ENCODE measurements at regions not wholly inside any gene's neighbourhood (a gene's known extent, or its start where the extent isn't known, plus 50 kb on each side); places are given as distances from the start of the nearest gene placed in this dataset.

DNA sequence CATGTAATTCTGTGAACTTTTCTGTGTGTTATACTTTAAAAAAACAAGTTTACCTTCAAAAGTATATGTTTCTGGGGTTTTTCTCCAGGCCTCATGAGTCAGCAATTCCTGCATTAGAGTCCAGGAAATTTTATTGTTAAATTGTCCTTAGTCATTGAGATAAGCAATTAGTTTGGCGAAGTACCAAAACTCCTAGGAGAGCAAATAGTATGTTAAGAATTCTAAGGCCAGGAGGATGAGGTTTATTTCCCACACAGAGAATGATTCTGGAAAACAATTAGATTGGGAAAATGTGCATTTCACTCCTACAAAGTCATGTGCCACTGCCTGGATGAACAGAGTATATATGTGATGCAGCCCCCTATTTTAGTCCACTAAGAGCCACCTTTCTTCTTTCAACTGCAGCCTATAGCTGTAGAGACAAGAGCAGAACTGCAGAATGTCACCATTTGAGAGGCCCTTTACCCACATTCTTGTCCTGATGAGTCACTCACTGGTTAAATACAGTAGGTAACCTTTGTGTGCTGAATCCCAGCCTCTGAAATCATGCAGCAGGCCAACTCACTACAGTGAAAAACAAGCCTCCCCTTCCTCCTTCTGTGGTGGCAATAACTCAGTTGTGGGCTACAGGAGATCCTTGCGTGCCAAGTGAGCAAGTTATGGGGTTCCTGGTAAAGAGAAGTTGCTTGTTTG lies 452.8 kb upstream of the THBS1 start:
- no peaks in the 10 kb centered on the region for H3K36me3 ChIP-seq
- TF ChIP-seq, protein P1, sequence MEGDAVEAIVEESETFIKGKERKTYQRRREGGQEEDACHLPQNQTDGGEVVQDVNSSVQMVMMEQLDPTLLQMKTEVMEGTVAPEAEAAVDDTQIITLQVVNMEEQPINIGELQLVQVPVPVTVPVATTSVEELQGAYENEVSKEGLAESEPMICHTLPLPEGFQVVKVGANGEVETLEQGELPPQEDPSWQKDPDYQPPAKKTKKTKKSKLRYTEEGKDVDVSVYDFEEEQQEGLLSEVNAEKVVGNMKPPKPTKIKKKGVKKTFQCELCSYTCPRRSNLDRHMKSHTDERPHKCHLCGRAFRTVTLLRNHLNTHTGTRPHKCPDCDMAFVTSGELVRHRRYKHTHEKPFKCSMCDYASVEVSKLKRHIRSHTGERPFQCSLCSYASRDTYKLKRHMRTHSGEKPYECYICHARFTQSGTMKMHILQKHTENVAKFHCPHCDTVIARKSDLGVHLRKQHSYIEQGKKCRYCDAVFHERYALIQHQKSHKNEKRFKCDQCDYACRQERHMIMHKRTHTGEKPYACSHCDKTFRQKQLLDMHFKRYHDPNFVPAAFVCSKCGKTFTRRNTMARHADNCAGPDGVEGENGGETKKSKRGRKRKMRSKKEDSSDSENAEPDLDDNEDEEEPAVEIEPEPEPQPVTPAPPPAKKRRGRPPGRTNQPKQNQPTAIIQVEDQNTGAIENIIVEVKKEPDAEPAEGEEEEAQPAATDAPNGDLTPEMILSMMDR (IDR thresholded peaks at IDR 0.05), result no peak
- no peak for DNase-seq (ENCODE audit: low spot score)
- H3K4me1 ChIP-seq (ENCODE audit: control insufficient read depth in 1 of 2, low read depth in 2 of 2), result peaks cover 3 to 19% of the 10 kb centered on the region in 2 donors
- no peak overlapping the region for H3K27ac ChIP-seq
- H3K9me3 ChIP-seq, result no peaks in the 10 kb centered on the region
- ATAC-seq (ENCODE audit: insufficient number of reproducible peaks, low FRiP score, low read depth), result no peak
- H3K4me3 ChIP-seq, result no peak overlapping the region
- H3K27me3 ChIP-seq (replicated peaks; ENCODE audit: insufficient read depth), result no peaks in the 10 kb centered on the region

DNA sequence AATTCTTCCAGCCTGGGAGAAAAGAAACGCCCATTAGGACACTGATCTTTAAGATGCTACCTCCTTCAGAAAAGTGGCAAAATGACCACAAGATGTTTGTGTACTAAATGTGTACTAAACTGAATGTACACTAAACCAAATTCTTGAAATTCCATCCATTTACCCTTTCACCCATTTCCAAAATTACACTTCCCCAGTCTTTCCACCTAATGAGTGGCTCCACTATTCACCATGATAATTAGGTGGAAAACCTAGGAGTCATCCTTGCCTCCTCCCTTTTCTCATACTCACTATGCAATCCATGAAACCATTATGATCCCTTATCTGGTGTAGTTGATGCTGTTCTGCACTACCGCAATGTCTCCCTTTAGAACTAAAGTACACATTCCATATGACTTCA lies 452.1 kb upstream of the THBS1 start:
- H3K27ac ChIP-seq, result no peak overlapping the region
- no peaks in the 10 kb centered on the region for H3K27me3 ChIP-seq (replicated peaks; ENCODE audit: insufficient read depth)
- peaks cover 3 to 19% of the 10 kb centered on the region in 2 donors for H3K4me1 ChIP-seq (ENCODE audit: control insufficient read depth in 1 of 2, low read depth in 2 of 2)
- H3K9me3 ChIP-seq, result no peaks in the 10 kb centered on the region
- no peak overlapping the region for H3K4me3 ChIP-seq
- TF ChIP-seq, protein P1 (IDR thresholded peaks at IDR 0.05), result no peak
- no peak for ATAC-seq (ENCODE audit: insufficient number of reproducible peaks, low FRiP score, low read depth)
- no peak for DNase-seq (ENCODE audit: low spot score)
- no peaks in the 10 kb centered on the region for H3K36me3 ChIP-seq

GRCh38 chr15:39130556-39131379 lies 450.1 kb upstream of the THBS1 start:
- TF ChIP-seq, protein P1 (IDR thresholded peaks at IDR 0.05), result no peak
- Histone ChIP-seq H3K27ac (no peak overlapping the region), H3K36me3 (no peaks in the 10 kb centered on the region), H3K9me3 (no peaks in the 10 kb centered on the region), H3K4me3 (no peak overlapping the region), H3K27me3 (replicated peaks; ENCODE audit: insufficient read depth) (no peaks in the 10 kb centered on the region), H3K4me1 (ENCODE audit: control insufficient read depth in 1 of 2, low read depth in 2 of 2) (peaks cover 3 to 19% of the 10 kb centered on the region in 2 donors)
- DNase-seq (ENCODE audit: low spot score), result no peak
- no peak for ATAC-seq (ENCODE audit: insufficient number of reproducible peaks, low FRiP score, low read depth)

- TF ChIP-seq, protein P1 (IDR thresholded peaks at IDR 0.05), result no peak
- no peak overlapping the region for H3K4me3 ChIP-seq
- ATAC-seq (ENCODE audit: insufficient number of reproducible peaks, low FRiP score, low read depth) (no peak), DNase-seq (ENCODE audit: low spot score) (no peak)
- peaks cover 3 to 19% of the 10 kb centered on the region in 2 donors for H3K4me1 ChIP-seq (ENCODE audit: control insufficient read depth in 1 of 2, low read depth in 2 of 2)
- H3K27ac ChIP-seq, result no peak overlapping the region
- no peaks in the 10 kb centered on the region for H3K9me3 ChIP-seq
- no peaks in the 10 kb centered on the region for H3K27me3 ChIP-seq (replicated peaks; ENCODE audit: insufficient read depth)
- H3K36me3 ChIP-seq, result no peaks in the 10 kb centered on the region
Observed at GRCh38 chr15:39131609-39132008, 449.3 kb upstream of the THBS1 start.

GRCh38 chr15:39132070-39132469 lies 448.8 kb upstream of the THBS1 start:
- H3K4me3 ChIP-seq, result no peak overlapping the region
- no peaks in the 10 kb centered on the region for H3K9me3 ChIP-seq
- DNase-seq (ENCODE audit: low spot score), result no peak
- peaks cover 3 to 18% of the 10 kb centered on the region in 2 donors for H3K4me1 ChIP-seq (ENCODE audit: control insufficient read depth in 1 of 2, low read depth in 2 of 2)
- no peak for ATAC-seq (ENCODE audit: insufficient number of reproducible peaks, low FRiP score, low read depth)
- no peaks in the 10 kb centered on the region for H3K36me3 ChIP-seq
- H3K27me3 ChIP-seq (replicated peaks; ENCODE audit: insufficient read depth), result no peaks in the 10 kb centered on the region
- no peak overlapping the region for H3K27ac ChIP-seq
- TF ChIP-seq, protein P1 (IDR thresholded peaks at IDR 0.05), result no peak

Measured in thoracic aorta (tissue), 2 donors.